RWPE1 (cell line): ENCODE measurements at regions not wholly inside any gene's neighbourhood (a gene's known extent, or its start where the extent isn't known, plus 50 kb on each side); places are given as distances from the start of the nearest gene placed in this dataset.

Experiments used
- CTCF ChIA-PET: fragments of 350-600 bp; sonication (Branson Sonifier 250); formaldehyde crosslinking; extraction: SDS; loops from one replicate; lab custom pipeline; 2021; lab: Yijun Ruan, JAX
- POLR2A ChIA-PET: fragments of 400-600 bp; formaldehyde crosslinking; extraction: SDS; loops from one replicate; lab custom pipeline; 2020; ENCODE audit warnings: antibody characterized with exemption; ENCODE audit not compliant: low non-redundant PET; lab: Yijun Ruan, JAX
- DNase-seq: peaks from one replicate; pipeline ENCODE4 v3.0.0; 2012; ENCODE audit warnings: low spot score
- H3K27ac ChIP-seq: fragments of 450-650 bp; 2 replicates; pipeline ENCODE4 v1.5.1; 2017
- CTCF ChIP-seq: fragments of 450-650 bp; conservative IDR thresholded peaks from 2 replicates; pipeline ENCODE4 v1.5.1; 2017; ENCODE audit warnings: low read depth, mild to moderate bottlenecking

DNA sequence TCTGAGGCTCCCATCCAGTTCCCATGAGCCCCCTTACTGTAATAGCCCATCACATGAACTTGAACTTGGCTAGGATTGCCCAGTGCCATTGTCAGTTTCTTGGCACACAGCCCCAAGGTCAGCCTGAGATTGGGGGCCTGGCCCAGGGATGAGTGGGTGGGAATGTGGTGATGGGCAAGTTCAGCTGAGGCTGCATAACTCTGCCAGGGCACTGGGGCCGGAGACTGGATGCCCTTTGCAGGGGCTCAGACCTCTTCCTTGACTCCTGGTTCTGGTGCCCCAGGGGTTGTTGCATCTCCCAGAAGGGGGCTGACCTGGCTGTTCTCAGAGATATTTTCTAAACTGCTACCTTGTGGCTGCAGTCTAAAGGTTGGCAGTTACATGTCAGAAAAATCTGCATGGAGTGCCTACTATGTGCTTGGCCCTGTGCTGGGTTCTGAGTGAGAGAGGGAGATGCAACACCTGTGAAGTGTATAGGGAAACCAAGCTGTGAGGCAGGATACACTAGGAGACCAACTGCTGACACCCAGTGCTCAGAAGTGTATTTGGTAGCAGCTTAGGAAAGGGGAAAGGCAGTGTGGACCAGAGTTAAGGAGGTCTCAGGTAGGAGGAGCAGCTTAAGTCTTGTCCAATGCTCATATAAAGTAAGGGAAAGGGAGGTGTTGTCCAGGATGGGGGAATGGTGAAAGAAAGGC lies 74.8 kb upstream of the PRR23C start:
- no peak for DNase-seq
- POLR2A ChIA-PET: no interaction called here
- TF ChIP-seq CTCF: no peak
- no peak overlapping the region for H3K27ac ChIP-seq
- CTCF ChIA-PET: interaction anchor here (0.5 to 1.7 kb wide), 3 partner anchors 8 to 184 kb away, joined by 3 to 5 read pairs (median 4); no protein-coding TSS in a partner anchor

DNA sequence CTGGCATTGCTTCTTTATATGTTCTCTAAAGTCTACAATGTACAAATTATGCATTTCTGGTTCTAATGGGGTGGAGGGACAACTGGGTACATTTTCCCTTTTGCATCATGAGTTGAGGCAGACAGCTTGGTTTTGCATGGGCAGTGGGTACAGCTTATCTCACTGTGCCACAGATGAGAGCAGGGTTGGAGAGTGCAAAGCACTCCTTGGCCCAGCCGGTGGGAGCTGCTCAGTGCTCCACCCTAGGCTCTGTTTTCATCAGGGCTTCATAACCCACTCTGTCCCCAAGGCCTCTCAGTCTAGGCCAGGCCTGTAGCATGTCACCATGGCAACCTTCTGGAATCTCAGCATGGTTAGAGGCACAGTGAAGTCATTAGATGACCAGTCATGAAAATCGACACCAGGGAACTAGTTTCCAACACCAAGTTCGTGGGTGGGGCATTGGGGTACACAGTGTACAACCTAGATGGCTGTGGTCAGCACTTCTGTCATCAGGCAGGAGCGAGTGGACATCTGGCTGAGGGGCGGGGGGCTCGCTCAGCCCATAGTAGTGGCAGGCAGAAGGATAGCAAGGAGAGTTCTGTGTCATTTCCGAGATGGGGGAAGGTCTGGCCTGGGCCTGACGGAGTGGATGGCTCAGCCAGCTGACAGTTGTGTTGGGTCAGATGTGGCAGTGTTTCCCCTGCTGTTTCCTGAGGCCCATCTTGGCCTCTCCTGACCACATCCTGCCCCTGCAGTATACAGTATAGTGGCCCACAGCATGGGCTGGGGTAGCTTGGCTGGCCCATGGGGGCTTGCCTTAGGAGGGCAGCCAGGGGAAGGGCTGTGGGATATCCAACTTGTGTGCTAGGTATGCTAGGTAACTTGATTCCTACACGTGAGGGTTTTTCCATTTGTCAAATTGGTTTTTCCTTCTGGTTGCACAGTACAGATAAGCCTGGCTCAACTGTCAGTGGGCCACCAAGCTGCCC lies 75.7 kb upstream of the PRR23C start:
- CTCF ChIA-PET: interaction anchor here (0.7 to 1.7 kb wide), 3 partner anchors 8 to 209 kb away, joined by 3 to 5 read pairs (median 4); no protein-coding TSS in a partner anchor
- POLR2A ChIA-PET: no interaction called here
- no peak for DNase-seq
- H3K27ac ChIP-seq: no peak overlapping the region
- no peak for TF ChIP-seq CTCF

DNA sequence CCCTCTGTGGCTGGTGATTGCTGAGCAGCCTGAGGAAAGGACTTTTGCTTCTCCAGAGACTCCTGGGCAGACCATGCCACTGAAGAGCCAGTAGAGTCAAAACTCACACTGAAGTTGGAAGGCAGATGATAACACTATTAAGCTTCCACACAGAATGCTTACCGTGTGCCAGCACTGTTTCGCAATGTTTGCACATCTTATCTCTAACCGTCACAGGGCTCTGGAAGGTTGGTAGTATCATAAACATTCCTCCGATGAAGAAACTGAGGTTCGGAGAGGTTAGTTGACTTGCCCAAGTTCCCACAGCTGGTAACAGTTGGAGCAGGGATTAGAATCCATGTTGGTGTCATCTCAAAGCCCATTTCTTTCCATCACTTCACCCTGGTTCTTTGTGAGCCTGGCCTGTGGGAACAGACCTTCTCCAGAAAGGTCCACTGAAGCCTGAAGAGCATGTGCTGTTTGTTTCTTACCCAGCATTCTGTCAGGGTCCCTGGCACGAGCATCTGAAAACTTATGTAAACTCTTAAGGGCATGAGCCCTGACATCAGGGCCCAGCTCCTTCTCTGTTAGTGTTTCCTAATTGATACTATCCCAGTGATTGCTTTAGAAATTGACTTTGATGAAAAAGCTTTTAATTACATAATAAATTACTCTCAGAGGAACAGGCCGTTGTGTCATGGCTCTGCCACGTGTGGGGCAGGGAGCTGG lies 77.0 kb upstream of the PRR23C start:
- TF ChIP-seq CTCF: no peak
- no peak for DNase-seq
- ChIA-PET POLR2A (no interaction called here), CTCF (no interaction called here)
- H3K27ac ChIP-seq: no peak overlapping the region

GRCh38 chr3:139122221-139122581 lies 77.5 kb upstream of the PRR23C start:
- DNase-seq: no peak
- H3K27ac ChIP-seq: no peak overlapping the region
- no peak for TF ChIP-seq CTCF
- CTCF ChIA-PET: no interaction called here
- POLR2A ChIA-PET: no interaction called here

DNA sequence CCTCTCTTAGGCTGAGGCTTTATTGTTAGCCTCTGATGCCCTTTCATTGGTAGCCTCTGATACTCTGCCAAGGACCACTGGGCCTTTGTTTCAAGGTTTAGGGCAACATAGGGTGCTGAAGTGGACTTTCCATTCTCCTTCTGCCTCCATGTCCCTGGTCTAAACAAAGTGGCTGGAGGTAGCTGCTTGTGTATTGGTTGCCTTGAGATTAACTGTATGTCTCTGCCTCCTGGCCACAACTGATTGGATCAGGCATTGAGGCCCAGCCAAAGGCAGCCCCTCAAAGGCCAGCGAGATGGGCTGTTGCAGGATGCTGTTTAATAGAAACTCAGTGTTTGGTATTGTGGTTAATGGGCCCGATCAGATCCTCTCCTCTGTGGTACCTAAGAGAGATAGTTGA lies 77.9 kb upstream of the PRR23C start:
- TF ChIP-seq CTCF: no peak
- H3K27ac ChIP-seq: no peak overlapping the region
- no peak for DNase-seq
- ChIA-PET POLR2A (no interaction called here), CTCF (no interaction called here)

- TF ChIP-seq CTCF: no peak
- ChIA-PET POLR2A (no interaction called here), CTCF (interaction anchor here (0.6 kb wide), 1 partner anchor 27 kb away, joined by 3 read pairs; no protein-coding TSS in a partner anchor)
- no peak overlapping the region for H3K27ac ChIP-seq
- DNase-seq: no peak
These were observed 78.8 kb upstream of the PRR23C start for GRCh38 chr3:139123377-139124095.
